ENCODE measurements at regions not wholly inside any gene's neighbourhood (a gene's known extent, or its start where the extent isn't known, plus 50 kb on each side); places are given as distances from the start of the nearest gene placed in this dataset.

- no peak overlapping the region for H3K27ac Mint-ChIP-seq
- CTCF ChIA-PET, result no interaction called here
- POLR2A ChIA-PET, result no interaction called here
- no peak for ATAC-seq
- no peaks in the 10 kb centered on the region for H3K4me1 Mint-ChIP-seq
- H3K9me3 Mint-ChIP-seq (ENCODE audit: low read depth), result no peaks in the 10 kb centered on the region
- no peaks in the 10 kb centered on the region for H3K27me3 Mint-ChIP-seq
- DNase-seq, result no peak
- intact Hi-C loops (cut with DNase I, micrococcal nuclease), result loop anchor here in 1 of 2 experiments (5.0 kb wide), 1 partner anchor 47 kb away; no protein-coding TSS in a partner anchor
- H3K36me3 Mint-ChIP-seq (ENCODE audit: low read depth), result no peaks in the 10 kb centered on the region
- no peak overlapping the region for H3K4me3 Mint-ChIP-seq
These were observed 818.8 kb upstream of the TYRP1 start for GRCh38 chr9:11874414-11874813.

GRCh38 chr9:11892401-11892800 lies 800.8 kb upstream of the TYRP1 start:
- Mint-ChIP-seq H3K27me3 (no peaks in the 10 kb centered on the region), H3K4me1 (no peaks in the 10 kb centered on the region), H3K9me3 (ENCODE audit: low read depth) (peaks cover 29% of the 10 kb centered on the region), H3K4me3 (no peak overlapping the region), H3K27ac (no peak overlapping the region), H3K36me3 (ENCODE audit: low read depth) (no peaks in the 10 kb centered on the region)
- ATAC-seq, result no peak
- intact Hi-C loops (cut with DNase I, micrococcal nuclease), result loop anchor here in 1 of 2 experiments (5.0 kb wide), 1 partner anchor 50 kb away; no protein-coding TSS in a partner anchor
- DNase-seq, result no peak
- ChIA-PET POLR2A (no interaction called here), CTCF (no interaction called here)

- H3K27ac Mint-ChIP-seq, result no peak overlapping the region
- intact Hi-C loops (cut with DNase I, micrococcal nuclease), result loop anchor here in 1 of 2 experiments (5.0 kb wide), 1 partner anchor 51 kb away; no protein-coding TSS in a partner anchor
- no peaks in the 10 kb centered on the region for H3K4me1 Mint-ChIP-seq
- CTCF ChIA-PET, result interaction anchor here (0.6 kb wide), 1 partner anchor 805 kb away, joined by 3 read pairs; no protein-coding TSS in a partner anchor
- no peaks in the 10 kb centered on the region for H3K27me3 Mint-ChIP-seq
- no peak for ATAC-seq
- H3K4me3 Mint-ChIP-seq, result no peak overlapping the region
- H3K36me3 Mint-ChIP-seq (ENCODE audit: low read depth), result no peaks in the 10 kb centered on the region
- peaks cover 29% of the 10 kb centered on the region for H3K9me3 Mint-ChIP-seq (ENCODE audit: low read depth)
- DNase-seq, result no peak
- POLR2A ChIA-PET, result no interaction called here
These were observed 799.9 kb upstream of the TYRP1 start for GRCh38 chr9:11893331-11893730.

- DNase-seq, result no peak
- Mint-ChIP-seq H3K4me1 (no peaks in the 10 kb centered on the region), H3K27me3 (no peaks in the 10 kb centered on the region), H3K9me3 (ENCODE audit: low read depth) (peaks cover 29% of the 10 kb centered on the region), H3K36me3 (ENCODE audit: low read depth) (no peaks in the 10 kb centered on the region), H3K4me3 (no peak overlapping the region), H3K27ac (no peak overlapping the region)
- intact Hi-C loops (cut with DNase I, micrococcal nuclease), result loop anchor here in 1 of 2 experiments (5.0 kb wide), 1 partner anchor 52 kb away; no protein-coding TSS in a partner anchor
- no peak for ATAC-seq
- ChIA-PET POLR2A (no interaction called here), CTCF (interaction anchor here (0.6 kb wide), 1 partner anchor 806 kb away, joined by 3 read pairs; no protein-coding TSS in a partner anchor)
These were observed 799.0 kb upstream of the TYRP1 start for GRCh38 chr9:11894136-11894535.

- DNase-seq, result no peak
- H3K4me1 Mint-ChIP-seq, result no peaks in the 10 kb centered on the region
- H3K36me3 Mint-ChIP-seq (ENCODE audit: low read depth), result no peaks in the 10 kb centered on the region
- ChIA-PET POLR2A (no interaction called here), CTCF (no interaction called here)
- peaks cover 4% of the 10 kb centered on the region for H3K9me3 Mint-ChIP-seq (ENCODE audit: low read depth)
- ATAC-seq, result no peak
- H3K27ac Mint-ChIP-seq, result no peak overlapping the region
- H3K4me3 Mint-ChIP-seq, result no peak overlapping the region
- intact Hi-C loops (cut with DNase I, micrococcal nuclease), result loop anchor here in 1 of 2 experiments (10.0 kb wide), 1 partner anchor 58 kb away; no protein-coding TSS in a partner anchor
- no peaks in the 10 kb centered on the region for H3K27me3 Mint-ChIP-seq
These were observed 790.6 kb upstream of the TYRP1 start for GRCh38 chr9:11902610-11903009.

GRCh38 chr9:11915699-11916098 lies 777.5 kb upstream of the TYRP1 start:
- POLR2A ChIA-PET, result no interaction called here
- CTCF ChIA-PET, result no interaction called here
- Mint-ChIP-seq H3K4me3 (no peak overlapping the region), H3K4me1 (no peaks in the 10 kb centered on the region), H3K9me3 (ENCODE audit: low read depth) (peaks cover 7% of the 10 kb centered on the region), H3K27ac (no peak overlapping the region), H3K27me3 (no peaks in the 10 kb centered on the region), H3K36me3 (ENCODE audit: low read depth) (no peaks in the 10 kb centered on the region)
- ATAC-seq, result no peak
- no peak for DNase-seq
- intact Hi-C loops (cut with DNase I, micrococcal nuclease), result no loop called here

- no peaks in the 10 kb centered on the region for H3K4me1 Mint-ChIP-seq
- POLR2A ChIA-PET, result no interaction called here
- no peak for DNase-seq
- no peak overlapping the region for H3K4me3 Mint-ChIP-seq
- H3K9me3 Mint-ChIP-seq (ENCODE audit: low read depth), result peaks cover 7% of the 10 kb centered on the region
- H3K36me3 Mint-ChIP-seq (ENCODE audit: low read depth), result no peaks in the 10 kb centered on the region
- ATAC-seq, result no peak
- H3K27ac Mint-ChIP-seq, result no peak overlapping the region
- CTCF ChIA-PET, result no interaction called here
- intact Hi-C loops (cut with DNase I, micrococcal nuclease), result no loop called here
- H3K27me3 Mint-ChIP-seq, result no peaks in the 10 kb centered on the region
These were observed 764.3 kb upstream of the TYRP1 start for GRCh38 chr9:11928871-11929321.

GRCh38 chr9:11931109-11931508 lies 762.1 kb upstream of the TYRP1 start:
- H3K27me3 Mint-ChIP-seq, result no peaks in the 10 kb centered on the region
- ChIA-PET CTCF (no interaction called here), POLR2A (no interaction called here)
- intact Hi-C loops (cut with DNase I, micrococcal nuclease), result no loop called here
- H3K4me1 Mint-ChIP-seq, result no peaks in the 10 kb centered on the region
- DNase-seq, result no peak
- H3K27ac Mint-ChIP-seq, result no peak overlapping the region
- ATAC-seq, result no peak
- no peaks in the 10 kb centered on the region for H3K36me3 Mint-ChIP-seq (ENCODE audit: low read depth)
- H3K4me3 Mint-ChIP-seq, result no peak overlapping the region
- H3K9me3 Mint-ChIP-seq (ENCODE audit: low read depth), result peaks cover 6% of the 10 kb centered on the region

GRCh38 chr9:11931751-11932150 lies 761.4 kb upstream of the TYRP1 start:
- DNase-seq (no peak), ATAC-seq (no peak)
- H3K36me3 Mint-ChIP-seq (ENCODE audit: low read depth), result no peaks in the 10 kb centered on the region
- no peaks in the 10 kb centered on the region for H3K4me1 Mint-ChIP-seq
- ChIA-PET CTCF (no interaction called here), POLR2A (no interaction called here)
- peaks cover 10% of the 10 kb centered on the region for H3K9me3 Mint-ChIP-seq (ENCODE audit: low read depth)
- H3K27ac Mint-ChIP-seq, result no peak overlapping the region
- no peak overlapping the region for H3K4me3 Mint-ChIP-seq
- intact Hi-C loops (cut with DNase I, micrococcal nuclease), result no loop called here
- no peaks in the 10 kb centered on the region for H3K27me3 Mint-ChIP-seq

GRCh38 chr9:11933926-11934325 lies 759.3 kb upstream of the TYRP1 start:
- ChIA-PET POLR2A (no interaction called here), CTCF (no interaction called here)
- Mint-ChIP-seq H3K36me3 (ENCODE audit: low read depth) (no peaks in the 10 kb centered on the region), H3K4me1 (no peaks in the 10 kb centered on the region), H3K27ac (no peak overlapping the region), H3K9me3 (ENCODE audit: low read depth) (peaks cover 7% of the 10 kb centered on the region), H3K27me3 (no peaks in the 10 kb centered on the region), H3K4me3 (no peak overlapping the region)
- DNase-seq (no peak), ATAC-seq (no peak)
- intact Hi-C loops (cut with DNase I, micrococcal nuclease), result no loop called here

- Mint-ChIP-seq H3K27ac (no peak overlapping the region), H3K4me1 (no peaks in the 10 kb centered on the region), H3K36me3 (ENCODE audit: low read depth) (no peaks in the 10 kb centered on the region), H3K4me3 (no peak overlapping the region), H3K27me3 (no peaks in the 10 kb centered on the region), H3K9me3 (ENCODE audit: low read depth) (peaks cover 18% of the 10 kb centered on the region)
- ATAC-seq (no peak), DNase-seq (no peak)
- intact Hi-C loops (cut with DNase I, micrococcal nuclease), result no loop called here
- CTCF ChIA-PET, result no interaction called here
- POLR2A ChIA-PET, result no interaction called here
These were observed 746.7 kb upstream of the TYRP1 start for GRCh38 chr9:11946531-11946930.

- CTCF ChIA-PET, result no interaction called here
- Mint-ChIP-seq H3K4me3 (no peak overlapping the region), H3K27ac (no peak overlapping the region), H3K9me3 (ENCODE audit: low read depth) (peaks cover 19% of the 10 kb centered on the region), H3K27me3 (no peaks in the 10 kb centered on the region), H3K4me1 (no peaks in the 10 kb centered on the region), H3K36me3 (ENCODE audit: low read depth) (no peaks in the 10 kb centered on the region)
- intact Hi-C loops (cut with DNase I, micrococcal nuclease), result no loop called here
- no peak for DNase-seq
- POLR2A ChIA-PET, result no interaction called here
- ATAC-seq, result no peak
These were observed 730.9 kb upstream of the TYRP1 start for GRCh38 chr9:11962327-11962726.

GRCh38 chr9:11966786-11967185 lies 726.4 kb upstream of the TYRP1 start:
- no peaks in the 10 kb centered on the region for H3K36me3 Mint-ChIP-seq (ENCODE audit: low read depth)
- H3K27me3 Mint-ChIP-seq, result no peaks in the 10 kb centered on the region
- no peak overlapping the region for H3K4me3 Mint-ChIP-seq
- CTCF ChIA-PET, result no interaction called here
- peaks cover 15% of the 10 kb centered on the region for H3K9me3 Mint-ChIP-seq (ENCODE audit: low read depth)
- ATAC-seq, result no peak
- POLR2A ChIA-PET, result no interaction called here
- H3K27ac Mint-ChIP-seq, result no peak overlapping the region
- intact Hi-C loops (cut with DNase I, micrococcal nuclease), result no loop called here
- H3K4me1 Mint-ChIP-seq, result no peaks in the 10 kb centered on the region
- DNase-seq, result no peak

All from activated CD4-positive, alpha-beta T cell treated with anti-CD3 and anti-CD28 coated beads for 36 hours (primary cell).